Skeletal muscle tissue (tissue), 3 donors: ENCODE measurements at regions not wholly inside any gene's neighbourhood (a gene's known extent, or its start where the extent isn't known, plus 50 kb on each side); places are given as distances from the start of the nearest gene placed in this dataset.
A peak's percentile ranks its signal among the peaks of the same experiment; 100 is the strongest.
"Not testable (repeated sequence)": the region's sequence is repeated elsewhere in the genome, so short reads cannot be mapped to it uniquely, and the experiment has no call there.

Experiments
- H3K27ac ChIP-seq: one replicate; pipeline ENCODE4 v1.7.0; 2013; ENCODE audit warnings: mild to moderate bottlenecking, low read depth, low read length, inconsistent platforms
- H3K27me3 ChIP-seq, 3 donors: one replicate each; pipeline ENCODE4 v1.7.0; 2013; ENCODE audit warnings: low read length in 3 of 3; ENCODE audit not compliant: control insufficient read depth in 3 of 3, insufficient read depth in 3 of 3
- H3K36me3 ChIP-seq, 3 donors: one replicate each; pipeline ENCODE4 v1.7.0; 2013; ENCODE audit warnings: low read length in 3 of 3; ENCODE audit not compliant: control insufficient read depth in 3 of 3, insufficient read depth in 3 of 3
- H3K4me1 ChIP-seq, 3 donors: one replicate each; pipeline ENCODE4 v1.7.0; 2013; ENCODE audit warnings: low read length in 3 of 3, mild to moderate bottlenecking in 3 of 3; ENCODE audit not compliant: control insufficient read depth in 3 of 3, insufficient read depth in 3 of 3
- H3K4me3 ChIP-seq, 3 donors: one replicate each; pipeline ENCODE4 v1.7.0; 2013; ENCODE audit warnings: low read length in 3 of 3
- H3K9ac ChIP-seq, 3 donors: one replicate each; pipeline ENCODE4 v1.7.0; 2013; ENCODE audit warnings: low read length in 3 of 3, mild to moderate bottlenecking in 3 of 3, moderate library complexity in 2 of 3, low read depth in 1 of 3
- H3K9me3 ChIP-seq, 3 donors: one replicate each; pipeline ENCODE4 v1.7.0; 2013; ENCODE audit warnings: low read length in 3 of 3; ENCODE audit not compliant: control insufficient read depth in 3 of 3
- donor health status: Osteomylitis.

- H3K4me1 ChIP-seq, result peaks cover 0 to 3% (median 0%) of the 10 kb centered on the region in 3 donors
- no peaks in the 10 kb centered on the region for H3K9me3 ChIP-seq
- no peaks in the 10 kb centered on the region for H3K36me3 ChIP-seq
- peak overlapping the region; percentile 50 for H3K27ac ChIP-seq
- H3K9ac ChIP-seq, result no peak overlapping the region
- no peaks in the 10 kb centered on the region for H3K27me3 ChIP-seq
- H3K4me3 ChIP-seq, result no peak overlapping the region
Measured at GRCh38 chr4:107449611-107450369, 270.2 kb downstream of the PAPSS1 start.

GRCh38 chr4:107442538-107443111, 277.4 kb downstream of the PAPSS1 start:
- no peaks in the 10 kb centered on the region for H3K4me1 ChIP-seq
- no peak overlapping the region for H3K9ac ChIP-seq
- no peak overlapping the region for H3K27ac ChIP-seq
- H3K27me3 ChIP-seq, result no peaks in the 10 kb centered on the region
- H3K9me3 ChIP-seq, result no peaks in the 10 kb centered on the region
- H3K36me3 ChIP-seq, result no peaks in the 10 kb centered on the region
- no peak overlapping the region for H3K4me3 ChIP-seq

- H3K4me3 ChIP-seq, result no peak overlapping the region
- no peak overlapping the region for H3K27ac ChIP-seq
- no peaks in the 10 kb centered on the region for H3K4me1 ChIP-seq
- no peaks in the 10 kb centered on the region for H3K36me3 ChIP-seq
- no peak overlapping the region for H3K9ac ChIP-seq
- H3K27me3 ChIP-seq, result no peaks in the 10 kb centered on the region
- H3K9me3 ChIP-seq, result no peaks in the 10 kb centered on the region
Measured at GRCh38 chr4:107439401-107439800, 280.6 kb downstream of the PAPSS1 start.

- H3K4me1 ChIP-seq, H3K36me3 ChIP-seq, H3K9me3 ChIP-seq, H3K4me3 ChIP-seq, H3K27ac ChIP-seq, H3K27me3 ChIP-seq, H3K9ac ChIP-seq: not testable (repeated sequence)
Measured at GRCh38 chr4:107436471-107436870, 283.6 kb downstream of the PAPSS1 start.

GRCh38 chr4:107432451-107432850, 287.6 kb downstream of the PAPSS1 start:
- H3K36me3 ChIP-seq, result no peaks in the 10 kb centered on the region
- no peaks in the 10 kb centered on the region for H3K27me3 ChIP-seq
- H3K27ac ChIP-seq, result no peak overlapping the region
- no peaks in the 10 kb centered on the region for H3K4me1 ChIP-seq
- H3K4me3 ChIP-seq, result no peak overlapping the region
- H3K9me3 ChIP-seq, result no peaks in the 10 kb centered on the region
- no peak overlapping the region for H3K9ac ChIP-seq

- H3K36me3 ChIP-seq, result no peaks in the 10 kb centered on the region
- H3K27ac ChIP-seq, result no peak overlapping the region
- no peaks in the 10 kb centered on the region for H3K9me3 ChIP-seq
Measured at GRCh38 chr4:107423677-107424405, 296.2 kb downstream of the PAPSS1 start.

GRCh38 chr4:107419536-107419935, 300.5 kb downstream of the PAPSS1 start:
- H3K4me1 ChIP-seq, H3K36me3 ChIP-seq, H3K4me3 ChIP-seq, H3K27ac ChIP-seq, H3K9me3 ChIP-seq, H3K27me3 ChIP-seq, H3K9ac ChIP-seq: not testable (repeated sequence)

More at GRCh38 chr4:107423677-107424405, 296.2 kb downstream of the PAPSS1 start:
- Histone ChIP-seq H3K27me3 (no peaks in the 10 kb centered on the region), H3K4me1 (no peaks in the 10 kb centered on the region), H3K4me3 (no peak overlapping the region), H3K9ac (no peak overlapping the region)

GRCh38 chr4:107419052-107419451, 301.0 kb downstream of the PAPSS1 start:
- no peak overlapping the region for H3K9ac ChIP-seq
- H3K27ac ChIP-seq, result no peak overlapping the region
- no peaks in the 10 kb centered on the region for H3K27me3 ChIP-seq
- no peak overlapping the region for H3K4me3 ChIP-seq
- H3K9me3 ChIP-seq, result no peaks in the 10 kb centered on the region
- no peaks in the 10 kb centered on the region for H3K4me1 ChIP-seq
- no peaks in the 10 kb centered on the region for H3K36me3 ChIP-seq

- H3K4me3 ChIP-seq, H3K27me3 ChIP-seq, H3K9me3 ChIP-seq, H3K27ac ChIP-seq, H3K4me1 ChIP-seq, H3K36me3 ChIP-seq, H3K9ac ChIP-seq: not testable (repeated sequence)
Measured at GRCh38 chr4:107415490-107415889, 304.5 kb downstream of the PAPSS1 start.

GRCh38 chr4:107409872-107410271, 310.2 kb downstream of the PAPSS1 start:
- H3K9ac ChIP-seq, H3K4me3 ChIP-seq, H3K9me3 ChIP-seq, H3K27me3 ChIP-seq, H3K36me3 ChIP-seq, H3K4me1 ChIP-seq, H3K27ac ChIP-seq: not testable (repeated sequence)
